ENCODE measurements at regions not wholly inside any gene's neighbourhood (a gene's known extent, or its start where the extent isn't known, plus 50 kb on each side); places are given as distances from the start of the nearest gene placed in this dataset.
A peak's percentile ranks its signal among the peaks of the same experiment; 100 is the strongest.

- ATAC-seq, result no peak
- intact Hi-C loops (cut with DNase I), result no loop called here
- no peak for DNase-seq (ENCODE audit: low spot score)
Measured at GRCh38 chr5:167708449-167708848, 583.0 kb upstream of the WWC1 start.

GRCh38 chr5:167709625-167710024 lies 581.8 kb upstream of the WWC1 start:
- intact Hi-C loops (cut with DNase I), result no loop called here
- no peak for ATAC-seq
- no peak for DNase-seq (ENCODE audit: low spot score)

- intact Hi-C loops (cut with DNase I), result no loop called here
Measured at GRCh38 chr5:167710444-167711073, 580.9 kb upstream of the WWC1 start.

GRCh38 chr5:167712986-167713585 lies 578.4 kb upstream of the WWC1 start:
- intact Hi-C loops (cut with DNase I), result no loop called here
- ATAC-seq (no peak), DNase-seq (ENCODE audit: low spot score) (no peak)

More at GRCh38 chr5:167710444-167711073, 580.9 kb upstream of the WWC1 start:
- ATAC-seq, result no peak
- DNase-seq (ENCODE audit: low spot score), result no peak

- ATAC-seq, result no peak
- intact Hi-C loops (cut with DNase I), result no loop called here
- no peak for DNase-seq (ENCODE audit: low spot score)
Measured at GRCh38 chr5:167713896-167714295, 577.5 kb upstream of the WWC1 start.

GRCh38 chr5:167716126-167716775 lies 575.2 kb upstream of the WWC1 start:
- ATAC-seq, result no peak
- DNase-seq (ENCODE audit: low spot score), result no peak
- intact Hi-C loops (cut with DNase I), result no loop called here

GRCh38 chr5:167720259-167720658 lies 571.2 kb upstream of the WWC1 start:
- DNase-seq (ENCODE audit: low spot score) (no peak), ATAC-seq (no peak)
- intact Hi-C loops (cut with DNase I), result no loop called here

- intact Hi-C loops (cut with DNase I), result no loop called here
- no peak for DNase-seq (ENCODE audit: low spot score)
Measured at GRCh38 chr5:167720676-167721260, 570.7 kb upstream of the WWC1 start.

GRCh38 chr5:167721926-167722440 lies 569.5 kb upstream of the WWC1 start:
- intact Hi-C loops (cut with DNase I), result no loop called here
- DNase-seq (ENCODE audit: low spot score) (no peak), ATAC-seq (no peak)

More at GRCh38 chr5:167720676-167721260, 570.7 kb upstream of the WWC1 start:
- ATAC-seq, result no peak

GRCh38 chr5:167723254-167723871 lies 568.1 kb upstream of the WWC1 start:
- peak; percentile 85 for DNase-seq (ENCODE audit: low spot score)
- intact Hi-C loops (cut with DNase I), result no loop called here
- peak; percentile 92 for ATAC-seq

GRCh38 chr5:167725264-167725663 lies 566.2 kb upstream of the WWC1 start:
- no peak for DNase-seq (ENCODE audit: low spot score)
- no peak for ATAC-seq
- intact Hi-C loops (cut with DNase I), result no loop called here

GRCh38 chr5:167725741-167726140 lies 565.7 kb upstream of the WWC1 start:
- ATAC-seq (no peak), DNase-seq (ENCODE audit: low spot score) (no peak)
- intact Hi-C loops (cut with DNase I), result no loop called here

- ATAC-seq (no peak), DNase-seq (ENCODE audit: low spot score) (no peak)
- intact Hi-C loops (cut with DNase I), result no loop called here
Measured at GRCh38 chr5:167726642-167727041, 564.8 kb upstream of the WWC1 start.

GRCh38 chr5:167730121-167730520 lies 561.3 kb upstream of the WWC1 start:
- DNase-seq (ENCODE audit: low spot score) (no peak), ATAC-seq (peak; percentile 32)

GRCh38 chr5:167730656-167731055 lies 560.8 kb upstream of the WWC1 start:
- intact Hi-C loops (cut with DNase I), result loop anchor here (10.0 kb wide), 1 partner anchor 494 kb away; no protein-coding TSS in a partner anchor
- ATAC-seq (peak; percentile 39), DNase-seq (ENCODE audit: low spot score) (no peak)

More at GRCh38 chr5:167730121-167730520, 561.3 kb upstream of the WWC1 start:
- intact Hi-C loops (cut with DNase I), result loop anchor here (10.0 kb wide), 1 partner anchor 495 kb away; no protein-coding TSS in a partner anchor

GRCh38 chr5:167731951-167732350 lies 559.5 kb upstream of the WWC1 start:
- DNase-seq (ENCODE audit: low spot score) (no peak), ATAC-seq (no peak)
- intact Hi-C loops (cut with DNase I), result loop anchor here (10.0 kb wide), 1 partner anchor 493 kb away; no protein-coding TSS in a partner anchor

- ATAC-seq (no peak), DNase-seq (ENCODE audit: low spot score) (no peak)
- intact Hi-C loops (cut with DNase I), result loop anchor here (10.0 kb wide), 1 partner anchor 492 kb away; no protein-coding TSS in a partner anchor
Measured at GRCh38 chr5:167732499-167732898, 558.9 kb upstream of the WWC1 start.

- intact Hi-C loops (cut with DNase I), result loop anchor here (10.0 kb wide), 1 partner anchor 488 kb away; no protein-coding TSS in a partner anchor
- no peak for DNase-seq (ENCODE audit: low spot score)
- no peak for ATAC-seq
Measured at GRCh38 chr5:167736992-167737391, 554.5 kb upstream of the WWC1 start.

Measured in sciatic nerve (tissue), 2 donors.